GM12873 (cell line): ENCODE measurements at regions not wholly inside any gene's neighbourhood (a gene's known extent, or its start where the extent isn't known, plus 50 kb on each side); places are given as distances from the start of the nearest gene placed in this dataset.

Experiments
- CTCF ChIP-seq: IDR thresholded peaks from 2 replicates; pipeline ENCODE4 v1.5.1; 2012; ENCODE audit warnings: low read depth, mild to moderate bottlenecking, moderate library complexity, low read length, control low read depth; ENCODE audit not compliant: insufficient read depth; ENCODE audit errors: missing control alignments

GRCh38 chr2:144595279-144595678 is 75.4 kb upstream of the ZEB2 start:
- no peak for TF ChIP-seq CTCF

- TF ChIP-seq CTCF, result no peak
Measured at GRCh38 chr2:144593803-144594202, 73.9 kb upstream of the ZEB2 start.

GRCh38 chr2:144592500-144593256 is 72.8 kb upstream of the ZEB2 start:
- no peak for TF ChIP-seq CTCF

GRCh38 chr2:144587306-144587705 is 67.4 kb upstream of the ZEB2 start:
- TF ChIP-seq CTCF, result no peak

GRCh38 chr2:144586476-144586875 is 66.6 kb upstream of the ZEB2 start:
- TF ChIP-seq CTCF, result no peak

GRCh38 chr2:144583741-144584453 is 64.0 kb upstream of the ZEB2 start:
- no peak for TF ChIP-seq CTCF

GRCh38 chr2:144583381-144583729 is 63.4 kb upstream of the ZEB2 start:
- no peak for TF ChIP-seq CTCF
